Activated effector memory CD4-positive, alpha-beta T cell treated with anti-CD3 and anti-CD28 coated beads, Interleukin-2, amount 50 U/mL, for 16 hours (primary cell): ENCODE measurements at regions not wholly inside any gene's neighbourhood (a gene's known extent, or its start where the extent isn't known, plus 50 kb on each side); places are given as distances from the start of the nearest gene placed in this dataset.

Experiments used
- DNase-seq: peaks from one replicate; pipeline ENCODE4 v3.0.0-alpha.2; 2020

- no peak for DNase-seq
Measured at GRCh38 chr2:2681085-2681484, 350.0 kb upstream of the MYT1L start.

- DNase-seq, result no peak
Measured at GRCh38 chr2:2674831-2675230, 343.8 kb upstream of the MYT1L start.

- no peak for DNase-seq
Measured at GRCh38 chr2:2673406-2673805, 342.3 kb upstream of the MYT1L start.

- no peak for DNase-seq
Measured at GRCh38 chr2:2672249-2672648, 341.2 kb upstream of the MYT1L start.

- no peak for DNase-seq
Measured at GRCh38 chr2:2671826-2672225, 340.8 kb upstream of the MYT1L start.

- DNase-seq, result no peak
Measured at GRCh38 chr2:2669316-2669715, 338.2 kb upstream of the MYT1L start.

- DNase-seq, result no peak
Measured at GRCh38 chr2:2668681-2669265, 337.7 kb upstream of the MYT1L start.

- DNase-seq, result no peak
Measured at GRCh38 chr2:2667690-2668089, 336.6 kb upstream of the MYT1L start.

- no peak for DNase-seq
Measured at GRCh38 chr2:2665834-2666133, 334.7 kb upstream of the MYT1L start.

GRCh38 chr2:2664989-2665833 is 334.1 kb upstream of the MYT1L start:
- no peak for DNase-seq

GRCh38 chr2:2663401-2664036 is 332.4 kb upstream of the MYT1L start:
- no peak for DNase-seq

- no peak for DNase-seq
Measured at GRCh38 chr2:2662847-2663356, 331.8 kb upstream of the MYT1L start.

- DNase-seq, result no peak
Measured at GRCh38 chr2:2662037-2662846, 331.2 kb upstream of the MYT1L start.

- DNase-seq, result no peak
Measured at GRCh38 chr2:2660789-2661355, 329.8 kb upstream of the MYT1L start.

- DNase-seq, result peak; percentile 57
Measured at GRCh38 chr2:2657121-2657962, 326.3 kb upstream of the MYT1L start.

GRCh38 chr2:2656115-2657011 is 325.3 kb upstream of the MYT1L start:
- no peak for DNase-seq

GRCh38 chr2:2655453-2656114 is 324.5 kb upstream of the MYT1L start:
- DNase-seq, result no peak

GRCh38 chr2:2653231-2653630 is 322.2 kb upstream of the MYT1L start:
- no peak for DNase-seq

GRCh38 chr2:2650608-2651375 is 319.7 kb upstream of the MYT1L start:
- DNase-seq, result no peak
